ENCODE measurements at regions not wholly inside any gene's neighbourhood (a gene's known extent, or its start where the extent isn't known, plus 50 kb on each side); places are given as distances from the start of the nearest gene placed in this dataset.

DNA sequence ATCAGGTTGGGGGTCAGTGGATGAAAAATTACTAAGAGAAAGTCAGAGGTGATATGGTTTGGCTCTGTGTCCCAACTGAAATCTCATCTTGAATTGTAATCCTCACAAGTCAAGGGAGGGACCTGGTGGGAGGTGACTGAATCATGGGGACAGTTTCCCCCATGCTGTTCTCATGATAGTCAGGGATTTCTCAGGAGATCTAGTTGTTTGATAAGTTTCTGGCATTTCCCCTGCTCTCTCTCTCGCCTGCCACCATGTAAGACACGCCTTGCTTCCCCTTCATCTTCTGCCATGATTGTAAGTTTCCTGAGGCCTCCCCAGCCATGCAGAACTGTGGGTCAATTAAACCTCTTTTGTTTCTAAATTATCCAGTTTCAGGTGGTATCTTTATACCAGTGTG is 945.8 kb upstream of the CRIM1 start:
- Histone ChIP-seq H3K4me3 (replicated peaks in 1 of 3; ENCODE audit: low read depth in 2 of 3, low read length in 3 of 3) (no peak overlapping the region), H3K4me2 (replicated peaks; ENCODE audit: extremely low read depth, low read length, poor library complexity, severe bottlenecking) (no peak overlapping the region), H3K4me1 (ENCODE audit: control insufficient read depth in 1 of 2, insufficient read depth in 2 of 2, low read length in 2 of 2) (no peaks in the 10 kb centered on the region), H2AFZ (ENCODE audit: insufficient read depth, low read depth, low read length, poor library complexity, severe bottlenecking) (no peak overlapping the region), H3K27ac (ENCODE audit: low read depth in 1 of 2, low read length in 2 of 2) (no peak overlapping the region), H4K20me1 (ENCODE audit: insufficient read depth, low read length) (no peaks in the 10 kb centered on the region), H3K9me3 (replicated peaks in 1 of 2; ENCODE audit: control insufficient read depth in 1 of 2, insufficient read depth in 1 of 2, low read length in 2 of 2) (no peaks in the 10 kb centered on the region), H3K9ac (ENCODE audit: insufficient read depth, low read length, poor library complexity, severe bottlenecking) (no peak overlapping the region), H3K27me3 (ENCODE audit: control insufficient read depth in 2 of 2, insufficient read depth in 2 of 2, low read length in 2 of 2) (no peaks in the 10 kb centered on the region), H3K36me3 (replicated peaks in 1 of 2; ENCODE audit: control insufficient read depth in 1 of 2, insufficient read depth in 2 of 2, low read length in 2 of 2) (no peaks in the 10 kb centered on the region), H3K79me2 (ENCODE audit: insufficient read depth, low read length) (no peaks in the 10 kb centered on the region)
- DNase-seq, result no peak
- H3K27me3 Mint-ChIP-seq (ENCODE audit: low read depth in 3 of 3), result peaks cover 0 to 4% (median 3%) of the 10 kb centered on the region in 3 donors
- WGBS (ENCODE audit: insufficient coverage), result 83% methylated on average over 2 of the region's 2 CpGs
- H3K4me1 Mint-ChIP-seq, result no peaks in the 10 kb centered on the region
- intact Hi-C loops (cut with micrococcal nuclease), result no loop called here
- TF ChIP-seq, protein P1, sequence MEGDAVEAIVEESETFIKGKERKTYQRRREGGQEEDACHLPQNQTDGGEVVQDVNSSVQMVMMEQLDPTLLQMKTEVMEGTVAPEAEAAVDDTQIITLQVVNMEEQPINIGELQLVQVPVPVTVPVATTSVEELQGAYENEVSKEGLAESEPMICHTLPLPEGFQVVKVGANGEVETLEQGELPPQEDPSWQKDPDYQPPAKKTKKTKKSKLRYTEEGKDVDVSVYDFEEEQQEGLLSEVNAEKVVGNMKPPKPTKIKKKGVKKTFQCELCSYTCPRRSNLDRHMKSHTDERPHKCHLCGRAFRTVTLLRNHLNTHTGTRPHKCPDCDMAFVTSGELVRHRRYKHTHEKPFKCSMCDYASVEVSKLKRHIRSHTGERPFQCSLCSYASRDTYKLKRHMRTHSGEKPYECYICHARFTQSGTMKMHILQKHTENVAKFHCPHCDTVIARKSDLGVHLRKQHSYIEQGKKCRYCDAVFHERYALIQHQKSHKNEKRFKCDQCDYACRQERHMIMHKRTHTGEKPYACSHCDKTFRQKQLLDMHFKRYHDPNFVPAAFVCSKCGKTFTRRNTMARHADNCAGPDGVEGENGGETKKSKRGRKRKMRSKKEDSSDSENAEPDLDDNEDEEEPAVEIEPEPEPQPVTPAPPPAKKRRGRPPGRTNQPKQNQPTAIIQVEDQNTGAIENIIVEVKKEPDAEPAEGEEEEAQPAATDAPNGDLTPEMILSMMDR (IDR thresholded peaks at IDR 0.05), result no peak
- H3K4me3 Mint-ChIP-seq, result no peak overlapping the region
- H3K36me3 Mint-ChIP-seq, result no peaks in the 10 kb centered on the region
- H3K9me3 Mint-ChIP-seq, result peaks cover 0 to 4% (median 0%) of the 10 kb centered on the region in 7 donors
- no peak overlapping the region for H3K27ac Mint-ChIP-seq

DNA sequence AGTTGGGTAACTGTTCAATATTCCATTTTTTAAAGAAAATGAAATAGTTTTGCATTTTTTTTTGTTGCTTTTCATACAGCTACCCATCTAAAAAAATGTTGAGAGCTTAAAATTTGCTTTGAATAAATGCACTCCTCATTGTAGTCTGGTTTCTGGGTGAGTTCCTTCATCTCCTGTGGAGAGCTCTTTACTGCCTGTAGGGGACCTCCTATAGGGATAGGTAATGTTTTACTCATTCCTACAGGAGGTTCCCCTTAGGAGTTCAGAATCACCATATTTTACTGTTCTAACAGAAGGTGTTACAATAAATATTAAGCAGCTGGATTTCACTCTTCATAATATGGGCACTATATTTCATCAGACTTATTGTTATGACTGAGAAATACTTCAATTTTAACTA is 947.3 kb upstream of the CRIM1 start:
- peaks cover 0 to 4% (median 3%) of the 10 kb centered on the region in 3 donors for H3K27me3 Mint-ChIP-seq (ENCODE audit: low read depth in 3 of 3)
- H3K4me3 ChIP-seq (replicated peaks in 1 of 3; ENCODE audit: low read depth in 2 of 3, low read length in 3 of 3), result no peak overlapping the region
- no peaks in the 10 kb centered on the region for H3K4me1 ChIP-seq (ENCODE audit: control insufficient read depth in 1 of 2, insufficient read depth in 2 of 2, low read length in 2 of 2)
- no peaks in the 10 kb centered on the region for H3K4me1 Mint-ChIP-seq
- H3K36me3 Mint-ChIP-seq, result no peaks in the 10 kb centered on the region
- H3K4me3 Mint-ChIP-seq, result no peak overlapping the region
- H2AFZ ChIP-seq (ENCODE audit: insufficient read depth, low read depth, low read length, poor library complexity, severe bottlenecking), result no peak overlapping the region
- DNase-seq, result no peak
- no peaks in the 10 kb centered on the region for H3K79me2 ChIP-seq (ENCODE audit: insufficient read depth, low read length)
- no peak overlapping the region for H3K9ac ChIP-seq (ENCODE audit: insufficient read depth, low read length, poor library complexity, severe bottlenecking)
- H3K9me3 Mint-ChIP-seq, result no peaks in the 10 kb centered on the region
- no peak overlapping the region for H3K4me2 ChIP-seq (replicated peaks; ENCODE audit: extremely low read depth, low read length, poor library complexity, severe bottlenecking)
- H3K27ac Mint-ChIP-seq, result no peak overlapping the region
- intact Hi-C loops (cut with micrococcal nuclease), result no loop called here
- H3K27me3 ChIP-seq (ENCODE audit: control insufficient read depth in 2 of 2, insufficient read depth in 2 of 2, low read length in 2 of 2), result no peaks in the 10 kb centered on the region
- H3K27ac ChIP-seq (ENCODE audit: low read depth in 1 of 2, low read length in 2 of 2), result no peak overlapping the region
- H3K9me3 ChIP-seq (replicated peaks in 1 of 2; ENCODE audit: control insufficient read depth in 1 of 2, insufficient read depth in 1 of 2, low read length in 2 of 2), result no peaks in the 10 kb centered on the region
- TF ChIP-seq, protein P1 (IDR thresholded peaks at IDR 0.05), result no peak
- H4K20me1 ChIP-seq (ENCODE audit: insufficient read depth, low read length), result no peaks in the 10 kb centered on the region
- H3K36me3 ChIP-seq (replicated peaks in 1 of 2; ENCODE audit: control insufficient read depth in 1 of 2, insufficient read depth in 2 of 2, low read length in 2 of 2), result no peaks in the 10 kb centered on the region

Data from CD14-positive monocyte (primary cell).